ENCODE measurements at regions not wholly inside any gene's neighbourhood (a gene's known extent, or its start where the extent isn't known, plus 50 kb on each side); places are given as distances from the start of the nearest gene placed in this dataset.

DNA sequence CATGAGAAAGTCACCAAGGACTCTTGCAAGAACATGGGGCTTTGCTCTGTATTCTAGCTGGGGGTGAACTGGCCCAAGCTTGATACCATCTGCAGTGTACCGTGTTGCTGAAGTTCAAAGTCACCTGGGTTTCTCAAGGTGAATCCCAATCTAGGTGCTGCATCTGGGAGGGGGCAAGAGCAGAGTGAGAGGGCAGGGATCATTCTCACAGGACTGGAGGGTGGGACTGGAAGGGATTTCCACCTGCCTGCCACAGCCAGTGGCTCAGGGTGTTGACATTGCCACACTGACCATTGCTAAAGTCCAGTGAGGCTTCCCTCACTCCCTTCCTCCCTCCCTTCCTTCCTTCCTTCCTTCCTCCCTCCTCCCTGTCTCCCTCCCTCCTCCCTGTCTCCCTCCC lies 98.7 kb downstream of the MYCN start:
- no peaks in the 10 kb centered on the region; the same call in 1 of the 2 replicates for H3K27me3 Mint-ChIP-seq (ENCODE audit: low read depth)
- H4K20me1 ChIP-seq (ENCODE audit: control insufficient read depth, insufficient read depth, insufficient read length): no peaks in the 10 kb centered on the region
- peaks cover 39 to 44% of the 10 kb centered on the region in 2 experiments for H3K4me1 Mint-ChIP-seq
- no peak overlapping the region for H4K8ac ChIP-seq (replicated peaks; ENCODE audit: insufficient read length, low read depth, low read length)
- H4K91ac ChIP-seq (ENCODE audit: insufficient read length, low read depth, low read length): no peak overlapping the region
- no peaks in the 10 kb centered on the region; the same call in 1 of the 2 replicates for H3K4me1 ChIP-seq (ENCODE audit: insufficient read depth, low read length)
- no peak overlapping the region for H3K18ac ChIP-seq (ENCODE audit: insufficient read length, low read depth, low read length)
- no peak overlapping the region for H2BK12ac ChIP-seq (ENCODE audit: insufficient read length, low read depth, low read length)
- H3K23me2 ChIP-seq (ENCODE audit: insufficient read length, low read depth, low read length, poor library complexity, severe bottlenecking): no peaks in the 10 kb centered on the region
- WGBS (ENCODE audit: extremely low coverage, insufficient read length, low lambda C conversion rate): no CpG with 5 or more reads among the region's 1 CpG
- TF ChIP-seq, protein P1, sequence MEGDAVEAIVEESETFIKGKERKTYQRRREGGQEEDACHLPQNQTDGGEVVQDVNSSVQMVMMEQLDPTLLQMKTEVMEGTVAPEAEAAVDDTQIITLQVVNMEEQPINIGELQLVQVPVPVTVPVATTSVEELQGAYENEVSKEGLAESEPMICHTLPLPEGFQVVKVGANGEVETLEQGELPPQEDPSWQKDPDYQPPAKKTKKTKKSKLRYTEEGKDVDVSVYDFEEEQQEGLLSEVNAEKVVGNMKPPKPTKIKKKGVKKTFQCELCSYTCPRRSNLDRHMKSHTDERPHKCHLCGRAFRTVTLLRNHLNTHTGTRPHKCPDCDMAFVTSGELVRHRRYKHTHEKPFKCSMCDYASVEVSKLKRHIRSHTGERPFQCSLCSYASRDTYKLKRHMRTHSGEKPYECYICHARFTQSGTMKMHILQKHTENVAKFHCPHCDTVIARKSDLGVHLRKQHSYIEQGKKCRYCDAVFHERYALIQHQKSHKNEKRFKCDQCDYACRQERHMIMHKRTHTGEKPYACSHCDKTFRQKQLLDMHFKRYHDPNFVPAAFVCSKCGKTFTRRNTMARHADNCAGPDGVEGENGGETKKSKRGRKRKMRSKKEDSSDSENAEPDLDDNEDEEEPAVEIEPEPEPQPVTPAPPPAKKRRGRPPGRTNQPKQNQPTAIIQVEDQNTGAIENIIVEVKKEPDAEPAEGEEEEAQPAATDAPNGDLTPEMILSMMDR (conservative IDR thresholded peaks at IDR 0.05): no peak
- no peaks in the 10 kb centered on the region; a peak in 1 of 7 replicates for H3K36me3 Mint-ChIP-seq (ENCODE audit: insufficient read depth in 1 of 3, low read depth in 3 of 3)
- no peak overlapping the region for H2BK5ac ChIP-seq (ENCODE audit: insufficient read length, low read length)
- no peak overlapping the region for H3T11ph ChIP-seq (ENCODE audit: low read length)
- H3K27me3 ChIP-seq (ENCODE audit: insufficient read depth, low read length): no peaks in the 10 kb centered on the region
- H3K14ac ChIP-seq (ENCODE audit: insufficient read depth, low read length): no peak overlapping the region
- no peak overlapping the region for H3K27ac ChIP-seq (ENCODE audit: insufficient read length, low read depth, low read length)
- DNase-seq: no peak
- H3K9me3 ChIP-seq (ENCODE audit: control insufficient read depth, low read depth, low read length): no peaks in the 10 kb centered on the region
- H3K56ac ChIP-seq (ENCODE audit: insufficient read length, low read depth, low read length): no peak overlapping the region
- no peaks in the 10 kb centered on the region for H3K9me3 Mint-ChIP-seq
- H2AFZ ChIP-seq (ENCODE audit: low read length): no peak overlapping the region
- no peaks in the 10 kb centered on the region for H3K79me1 ChIP-seq (ENCODE audit: insufficient read depth, low read depth, low read length, poor library complexity, severe bottlenecking)
- H3K4me3 Mint-ChIP-seq: no peak overlapping the region
- H3K23ac ChIP-seq (ENCODE audit: insufficient read length, low read depth, low read length): no peak overlapping the region
- no peak overlapping the region for H2AK5ac ChIP-seq (ENCODE audit: insufficient read length, low read length)
- H3K27ac Mint-ChIP-seq: peak overlapping the region in 1 of 3 experiments; percentile 69; a peak in 1 of 7 replicates
- no peak overlapping the region for H4K5ac ChIP-seq (ENCODE audit: insufficient read length, low read depth, low read length)
- H3K9ac ChIP-seq (ENCODE audit: extremely low read depth, insufficient read length, low read length): no peak overlapping the region
- no peak overlapping the region for H2BK15ac ChIP-seq (ENCODE audit: low read depth, low read length)
- H3K4ac ChIP-seq (ENCODE audit: low read depth, low read length): no peak overlapping the region
- no peak overlapping the region for H3K4me2 ChIP-seq (ENCODE audit: insufficient read depth, insufficient read length, low read length)
- no peak overlapping the region for H2BK120ac ChIP-seq (ENCODE audit: low read depth, low read length, poor library complexity, severe bottlenecking)
- H3K79me2 ChIP-seq (ENCODE audit: insufficient read depth, low read length): no peaks in the 10 kb centered on the region
- H2BK20ac ChIP-seq (ENCODE audit: low read depth, low read length, poor library complexity, severe bottlenecking): no peak overlapping the region

Data from H9 (cell line).